ENCODE measurements at regions not wholly inside any gene's neighbourhood (a gene's known extent, or its start where the extent isn't known, plus 50 kb on each side); places are given as distances from the start of the nearest gene placed in this dataset.
"Not testable (repeated sequence)": the region's sequence is repeated elsewhere in the genome, so short reads cannot be mapped to it uniquely, and the experiment has no call there.

GRCh38 chr4:8723222-8723980 lies 130.8 kb downstream of the CPZ start:
- TF ChIP-seq, protein P1, sequence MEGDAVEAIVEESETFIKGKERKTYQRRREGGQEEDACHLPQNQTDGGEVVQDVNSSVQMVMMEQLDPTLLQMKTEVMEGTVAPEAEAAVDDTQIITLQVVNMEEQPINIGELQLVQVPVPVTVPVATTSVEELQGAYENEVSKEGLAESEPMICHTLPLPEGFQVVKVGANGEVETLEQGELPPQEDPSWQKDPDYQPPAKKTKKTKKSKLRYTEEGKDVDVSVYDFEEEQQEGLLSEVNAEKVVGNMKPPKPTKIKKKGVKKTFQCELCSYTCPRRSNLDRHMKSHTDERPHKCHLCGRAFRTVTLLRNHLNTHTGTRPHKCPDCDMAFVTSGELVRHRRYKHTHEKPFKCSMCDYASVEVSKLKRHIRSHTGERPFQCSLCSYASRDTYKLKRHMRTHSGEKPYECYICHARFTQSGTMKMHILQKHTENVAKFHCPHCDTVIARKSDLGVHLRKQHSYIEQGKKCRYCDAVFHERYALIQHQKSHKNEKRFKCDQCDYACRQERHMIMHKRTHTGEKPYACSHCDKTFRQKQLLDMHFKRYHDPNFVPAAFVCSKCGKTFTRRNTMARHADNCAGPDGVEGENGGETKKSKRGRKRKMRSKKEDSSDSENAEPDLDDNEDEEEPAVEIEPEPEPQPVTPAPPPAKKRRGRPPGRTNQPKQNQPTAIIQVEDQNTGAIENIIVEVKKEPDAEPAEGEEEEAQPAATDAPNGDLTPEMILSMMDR (IDR thresholded peaks at IDR 0.05; ENCODE audit: unreplicated experiment) = no peak
- no peak overlapping the region for H3K4me3 Mint-ChIP-seq
- no peaks in the 10 kb centered on the region for H3K4me1 Mint-ChIP-seq
- H3K27ac Mint-ChIP-seq = no peak overlapping the region
- peaks cover 3% of the 10 kb centered on the region for H3K9me3 Mint-ChIP-seq
- peak; percentile 8 to 27 for DNase-seq (ENCODE audit: low spot score in 2 of 2, unreplicated experiment in 2 of 2)
- H3K36me3 Mint-ChIP-seq = no peaks in the 10 kb centered on the region
- H3K27me3 Mint-ChIP-seq (ENCODE audit: low read depth) = peaks cover 40% of the 10 kb centered on the region

DNA sequence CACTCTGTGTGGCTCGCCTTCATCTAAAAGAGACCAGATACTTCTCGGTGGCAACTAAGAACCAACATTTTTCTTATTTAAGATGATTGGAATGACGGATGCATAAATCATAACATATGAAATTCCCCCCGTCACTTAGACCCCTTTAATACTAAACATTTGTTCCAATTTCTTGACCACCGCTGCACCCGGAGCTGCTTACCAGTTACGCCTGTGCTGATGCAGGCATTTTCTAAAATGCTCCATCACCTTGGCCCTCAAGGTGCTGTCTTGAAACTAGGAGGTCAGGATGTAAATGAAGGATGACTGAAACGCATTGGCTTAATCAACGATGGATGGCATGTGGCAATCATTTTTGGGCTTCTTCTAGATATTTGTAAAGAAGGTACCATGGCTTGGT lies 130.0 kb downstream of the CPZ start:
- Mint-ChIP-seq H3K4me3 (no peak overlapping the region), H3K27ac (no peak overlapping the region), H3K27me3 (ENCODE audit: low read depth) (peaks cover 46% of the 10 kb centered on the region), H3K4me1 (no peaks in the 10 kb centered on the region), H3K9me3 (peaks cover 3% of the 10 kb centered on the region), H3K36me3 (no peaks in the 10 kb centered on the region)
- peak; percentile 5 to 9 for DNase-seq (ENCODE audit: low spot score in 2 of 2, unreplicated experiment in 2 of 2)
- TF ChIP-seq, protein P1 (IDR thresholded peaks at IDR 0.05; ENCODE audit: unreplicated experiment) = no peak

DNA sequence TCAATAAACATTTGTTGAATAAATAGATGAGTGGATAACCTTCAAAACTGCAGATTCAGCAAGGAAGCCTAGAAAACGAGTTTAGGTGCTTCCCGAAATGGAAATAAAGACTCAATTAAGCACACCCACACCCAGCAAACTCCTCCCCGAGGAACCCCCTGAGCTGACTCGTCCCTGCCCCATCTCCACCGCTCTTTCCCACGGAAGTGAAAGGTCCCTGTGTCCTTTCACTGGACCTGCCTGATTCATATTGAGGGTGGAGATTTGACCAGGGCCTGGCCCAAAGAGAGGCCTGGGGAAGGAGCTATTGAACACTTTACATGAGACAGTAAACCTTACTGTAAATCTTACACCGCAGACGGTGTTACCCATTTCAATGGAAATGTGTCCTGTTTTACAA lies 129.1 kb downstream of the CPZ start:
- H3K27me3 Mint-ChIP-seq (ENCODE audit: low read depth) = peaks cover 48% of the 10 kb centered on the region
- H3K4me1 Mint-ChIP-seq = no peaks in the 10 kb centered on the region
- peak in 1 of 2 experiments; percentile 29 for DNase-seq (ENCODE audit: low spot score in 2 of 2, unreplicated experiment in 2 of 2)
- H3K36me3 Mint-ChIP-seq = no peaks in the 10 kb centered on the region
- TF ChIP-seq, protein P1 (IDR thresholded peaks at IDR 0.05; ENCODE audit: unreplicated experiment) = no peak
- no peak overlapping the region for H3K27ac Mint-ChIP-seq
- peaks cover 3% of the 10 kb centered on the region for H3K9me3 Mint-ChIP-seq
- H3K4me3 Mint-ChIP-seq = no peak overlapping the region

- Mint-ChIP-seq H3K27me3 (ENCODE audit: low read depth) (peaks cover 40% of the 10 kb centered on the region), H3K4me1 (no peaks in the 10 kb centered on the region), H3K27ac (no peak overlapping the region), H3K4me3 (no peak overlapping the region), H3K36me3 (no peaks in the 10 kb centered on the region), H3K9me3 (peaks cover 12% of the 10 kb centered on the region)
- TF ChIP-seq, protein P1 (IDR thresholded peaks at IDR 0.05; ENCODE audit: unreplicated experiment) = no peak
- DNase-seq (ENCODE audit: low spot score in 2 of 2, unreplicated experiment in 2 of 2) = peak in 1 of 2 experiments; percentile 10
These were observed 126.9 kb downstream of the CPZ start for GRCh38 chr4:8719421-8719820.

DNA sequence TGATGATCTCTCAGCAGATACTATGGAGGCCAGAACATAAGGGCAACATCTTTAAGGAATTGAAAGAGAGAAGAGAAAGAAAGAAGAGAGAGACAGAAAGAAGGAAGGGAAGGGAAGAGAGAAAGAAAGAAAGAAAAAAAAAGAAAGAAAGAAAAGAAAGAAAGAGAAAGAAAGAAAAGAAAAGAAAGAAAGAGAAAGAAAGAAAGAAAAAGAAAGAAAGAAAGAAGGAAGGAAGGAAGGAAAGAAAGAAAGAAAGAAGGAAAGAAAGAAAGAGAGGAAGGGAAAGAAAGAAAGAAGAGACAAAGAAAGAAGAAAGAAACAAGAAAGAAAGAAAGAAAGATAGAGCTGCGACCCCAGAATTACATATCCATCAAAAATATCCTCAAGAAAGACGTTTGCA lies 124.9 kb downstream of the CPZ start:
- H3K4me1 Mint-ChIP-seq; H3K27ac Mint-ChIP-seq; DNase-seq (ENCODE audit: low spot score in 2 of 2, unreplicated experiment in 2 of 2); H3K36me3 Mint-ChIP-seq; H3K4me3 Mint-ChIP-seq: not testable (repeated sequence)
- peaks cover 36% of the 10 kb centered on the region for H3K27me3 Mint-ChIP-seq (ENCODE audit: low read depth)
- H3K9me3 Mint-ChIP-seq = peaks cover 24% of the 10 kb centered on the region

GRCh38 chr4:8710946-8711345 lies 118.4 kb downstream of the CPZ start:
- Mint-ChIP-seq H3K4me1 (peaks cover 2% of the 10 kb centered on the region), H3K27me3 (ENCODE audit: low read depth) (peaks cover 31% of the 10 kb centered on the region), H3K36me3 (no peaks in the 10 kb centered on the region), H3K4me3 (no peak overlapping the region), H3K27ac (no peak overlapping the region), H3K9me3 (peaks cover 25% of the 10 kb centered on the region)
- TF ChIP-seq, protein P1 (IDR thresholded peaks at IDR 0.05; ENCODE audit: unreplicated experiment) = no peak
- DNase-seq (ENCODE audit: low spot score in 2 of 2, unreplicated experiment in 2 of 2) = peak; percentile 3 to 20
